SU-DHL-6 (cell line): ENCODE measurements at regions not wholly inside any gene's neighbourhood (a gene's known extent, or its start where the extent isn't known, plus 50 kb on each side); places are given as distances from the start of the nearest gene placed in this dataset.

Experiments
- EZH2phosphoT487 ChIP-seq: fragments of 200-600 bp; sonication (generic), shearing (Covaris generic); conservative IDR thresholded peaks from 2 replicates; pipeline ENCODE4 v1.6.1; 2018; ENCODE audit warnings: mild to moderate bottlenecking, antibody characterized with exemption, low read length, moderate library complexity, mixed read lengths
- TF ChIP-seq, protein P1 (sequence below): fragments of 200-600 bp; sonication (generic); IDR thresholded peaks from one replicate; pipeline ENCODE4 v1.5.1; 2017; ENCODE audit warnings: antibody characterized with exemption, mild to moderate bottlenecking, low read length, moderate library complexity; ENCODE audit not compliant: insufficient read depth, poor library complexity, severe bottlenecking

DNA sequence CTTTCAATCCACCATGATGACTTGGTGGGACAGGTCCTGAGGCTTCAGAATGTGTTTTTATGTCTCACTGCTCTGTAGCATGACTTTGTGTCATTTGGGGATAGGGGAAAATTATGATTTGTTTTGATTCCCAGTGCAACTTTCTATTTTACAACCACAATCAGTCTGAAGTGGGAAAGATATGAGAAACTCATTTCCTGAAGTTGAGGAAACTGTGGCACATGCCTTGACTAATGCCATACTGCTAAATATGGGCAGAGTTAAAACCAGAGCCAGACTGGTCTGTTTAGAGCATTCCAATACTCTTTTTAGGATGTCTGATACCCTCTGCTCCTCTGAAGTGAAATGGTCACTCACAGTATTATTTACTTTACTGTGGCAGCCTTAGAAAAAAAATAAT is 307.7 kb downstream of the ADRA2A start:
- TF ChIP-seq, protein P1, sequence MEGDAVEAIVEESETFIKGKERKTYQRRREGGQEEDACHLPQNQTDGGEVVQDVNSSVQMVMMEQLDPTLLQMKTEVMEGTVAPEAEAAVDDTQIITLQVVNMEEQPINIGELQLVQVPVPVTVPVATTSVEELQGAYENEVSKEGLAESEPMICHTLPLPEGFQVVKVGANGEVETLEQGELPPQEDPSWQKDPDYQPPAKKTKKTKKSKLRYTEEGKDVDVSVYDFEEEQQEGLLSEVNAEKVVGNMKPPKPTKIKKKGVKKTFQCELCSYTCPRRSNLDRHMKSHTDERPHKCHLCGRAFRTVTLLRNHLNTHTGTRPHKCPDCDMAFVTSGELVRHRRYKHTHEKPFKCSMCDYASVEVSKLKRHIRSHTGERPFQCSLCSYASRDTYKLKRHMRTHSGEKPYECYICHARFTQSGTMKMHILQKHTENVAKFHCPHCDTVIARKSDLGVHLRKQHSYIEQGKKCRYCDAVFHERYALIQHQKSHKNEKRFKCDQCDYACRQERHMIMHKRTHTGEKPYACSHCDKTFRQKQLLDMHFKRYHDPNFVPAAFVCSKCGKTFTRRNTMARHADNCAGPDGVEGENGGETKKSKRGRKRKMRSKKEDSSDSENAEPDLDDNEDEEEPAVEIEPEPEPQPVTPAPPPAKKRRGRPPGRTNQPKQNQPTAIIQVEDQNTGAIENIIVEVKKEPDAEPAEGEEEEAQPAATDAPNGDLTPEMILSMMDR = no peak
- no peak for TF ChIP-seq EZH2phosphoT487
